Caco-2 (cell line): ENCODE measurements at regions not wholly inside any gene's neighbourhood (a gene's known extent, or its start where the extent isn't known, plus 50 kb on each side); places are given as distances from the start of the nearest gene placed in this dataset.

Source experiments
- BruUV-seq: library from RNA; stranded (reverse); fragments of 400-500 nt; replicated peaks from 2 replicates; lab custom pipeline; 2021; lab: Mats Ljungman, UMichigan
- CTCF ChIA-PET: fragments of 300-600 bp; sonication (Branson Sonifier 250); formaldehyde crosslinking; loops from one replicate; lab custom pipeline; 2022; ENCODE audit warnings: antibody characterized with exemption; lab: Charles Lee
- POLR2A ChIA-PET: fragments of 300-600 bp; sonication (Branson Sonifier 250); formaldehyde crosslinking; loops from one replicate; lab custom pipeline; 2022; ENCODE audit warnings: antibody characterized with exemption; lab: Charles Lee
- DNase-seq, 2 experiments: peaks; one replicate each; pipeline versions ENCODE4 v3.0.0 to v3.0.0-alpha.2; 2020 to 2022
- H3K27me3 ChIP-seq: replicated peaks from 2 replicates; pipeline ENCODE4 v1.6.0; 2011; ENCODE audit warnings: low read length; ENCODE audit not compliant: control insufficient read depth, insufficient read depth
- H3K36me3 ChIP-seq: 2 replicates; pipeline ENCODE4 v1.5.1; 2011; ENCODE audit warnings: low read length; ENCODE audit not compliant: control insufficient read depth, insufficient read depth
- H3K4me1 ChIP-seq: fragments of 250-450 bp; sonication (Bioruptor Pico); 2 replicates; pipeline ENCODE4 v1.5.1; 2020; ENCODE audit warnings: mild to moderate bottlenecking
- H3K4me3 ChIP-seq: 2 replicates; pipeline ENCODE4 v1.5.1; 2011; ENCODE audit warnings: low read depth, mild to moderate bottlenecking, control low read depth, low read length
- H3K9me3 ChIP-seq: fragments of 250-450 bp; sonication (Bioruptor Pico); 2 replicates; pipeline ENCODE4 v1.5.1; 2020; ENCODE audit warnings: mild to moderate bottlenecking, moderate library complexity
- H3K27ac Mint-ChIP-seq: one replicate; pipeline ENCODE4 v1.8.0; 2022; ENCODE audit warnings: mixed read lengths; ENCODE audit not compliant: unreplicated experiment
- H3K27me3 Mint-ChIP-seq: one replicate; pipeline ENCODE4 v1.8.0; 2022; ENCODE audit warnings: mixed read lengths; ENCODE audit not compliant: insufficient read depth, unreplicated experiment
- H3K36me3 Mint-ChIP-seq: one replicate; pipeline ENCODE4 v1.8.0; 2022; ENCODE audit warnings: mild to moderate bottlenecking, mixed read lengths; ENCODE audit not compliant: insufficient read depth, unreplicated experiment
- H3K4me1 Mint-ChIP-seq: one replicate; pipeline ENCODE4 v1.8.0; 2022; ENCODE audit warnings: low read depth, mixed read lengths; ENCODE audit not compliant: unreplicated experiment
- H3K4me3 Mint-ChIP-seq: one replicate; pipeline ENCODE4 v1.8.0; 2022; ENCODE audit warnings: mild to moderate bottlenecking, moderate library complexity, mixed read lengths; ENCODE audit not compliant: unreplicated experiment
- H3K9me3 Mint-ChIP-seq: one replicate; pipeline ENCODE4 v1.8.0; 2022; ENCODE audit warnings: mixed read lengths; ENCODE audit not compliant: unreplicated experiment
- CTCF ChIP-seq, 2 experiments: fragments of 200-600 bp in 1 of 2; IDR thresholded peaks; 1 replicate in 1 of 2; 2 replicates in 1 of 2; pipeline versions ENCODE4 v1.5.1 to v1.8.0; 2011 to 2022; ENCODE audit warnings: antibody characterized with exemption in 1 of 2, control low read depth in 1 of 2, inconsistent platforms in 1 of 2, low read depth in 1 of 2, low read length in 1 of 2, mild to moderate bottlenecking in 1 of 2, moderate library complexity in 1 of 2; ENCODE audit not compliant: insufficient read depth in 1 of 2, severe bottlenecking in 1 of 2, unreplicated experiment in 1 of 2
- intact Hi-C: fragments of 100-400 bp; cut with micrococcal nuclease; formaldehyde crosslinking; loops from one replicate; pipeline ENCODE4 v1.10.0; 2022; ENCODE audit not compliant: unreplicated experiment

GRCh38 chr6:19477563-19477962, 359.6 kb upstream of the ID4 start:
- H3K9me3 Mint-ChIP-seq, result peaks cover 9% of the 10 kb centered on the region
- Histone ChIP-seq H3K4me3 (no peak overlapping the region), H3K27me3 (no peaks in the 10 kb centered on the region), H3K4me1 (no peaks in the 10 kb centered on the region), H3K9me3 (no peaks in the 10 kb centered on the region), H3K36me3 (no peaks in the 10 kb centered on the region)
- intact Hi-C loops, result no loop called here
- no TSS peak for BruUV-seq
- no peak for DNase-seq
- CTCF ChIA-PET, result no interaction called here
- TF ChIP-seq CTCF (IDR thresholded peaks at IDR 0.05; ENCODE audit: insufficient read depth in 1 of 2, low read depth in 1 of 2, low read length in 1 of 2, severe bottlenecking in 1 of 2, unreplicated experiment in 1 of 2), result no peak
- no peaks in the 10 kb centered on the region for H3K27me3 Mint-ChIP-seq
- no peaks in the 10 kb centered on the region for H3K4me1 Mint-ChIP-seq
- POLR2A ChIA-PET, result no interaction called here
- no peak overlapping the region for H3K4me3 Mint-ChIP-seq
- H3K36me3 Mint-ChIP-seq, result no peaks in the 10 kb centered on the region
- H3K27ac Mint-ChIP-seq, result no peak overlapping the region

- BruUV-seq, result no TSS peak
- Histone ChIP-seq H3K27me3 (no peaks in the 10 kb centered on the region), H3K4me1 (no peaks in the 10 kb centered on the region), H3K36me3 (no peaks in the 10 kb centered on the region), H3K9me3 (no peaks in the 10 kb centered on the region), H3K4me3 (no peak overlapping the region)
- Mint-ChIP-seq H3K9me3 (peaks cover 16% of the 10 kb centered on the region), H3K36me3 (no peaks in the 10 kb centered on the region), H3K4me1 (no peaks in the 10 kb centered on the region), H3K4me3 (no peak overlapping the region), H3K27ac (no peak overlapping the region), H3K27me3 (peaks cover 3% of the 10 kb centered on the region)
- POLR2A ChIA-PET, result no interaction called here
- CTCF ChIA-PET, result no interaction called here
- intact Hi-C loops, result no loop called here
- DNase-seq, result no peak
- no peak for TF ChIP-seq CTCF (IDR thresholded peaks at IDR 0.05; ENCODE audit: insufficient read depth in 1 of 2, low read depth in 1 of 2, low read length in 1 of 2, severe bottlenecking in 1 of 2, unreplicated experiment in 1 of 2)
Observed at GRCh38 chr6:19478273-19478672, 358.9 kb upstream of the ID4 start.

- POLR2A ChIA-PET, result no interaction called here
- H3K36me3 ChIP-seq, result no peaks in the 10 kb centered on the region
- Mint-ChIP-seq H3K27ac (no peak overlapping the region), H3K9me3 (peaks cover 17% of the 10 kb centered on the region), H3K4me1 (no peaks in the 10 kb centered on the region), H3K4me3 (no peak overlapping the region), H3K27me3 (peaks cover 3% of the 10 kb centered on the region), H3K36me3 (no peaks in the 10 kb centered on the region)
- no peak for DNase-seq
- no TSS peak for BruUV-seq
- no peaks in the 10 kb centered on the region for H3K9me3 ChIP-seq
- H3K4me3 ChIP-seq, result no peak overlapping the region
- CTCF ChIA-PET, result no interaction called here
- H3K27me3 ChIP-seq, result no peaks in the 10 kb centered on the region
- intact Hi-C loops, result no loop called here
- TF ChIP-seq CTCF (IDR thresholded peaks at IDR 0.05; ENCODE audit: insufficient read depth in 1 of 2, low read depth in 1 of 2, low read length in 1 of 2, severe bottlenecking in 1 of 2, unreplicated experiment in 1 of 2), result no peak
- no peaks in the 10 kb centered on the region for H3K4me1 ChIP-seq
Observed at GRCh38 chr6:19478992-19479391, 358.2 kb upstream of the ID4 start.
